ENCODE measurements at regions not wholly inside any gene's neighbourhood (a gene's known extent, or its start where the extent isn't known, plus 50 kb on each side); places are given as distances from the start of the nearest gene placed in this dataset.

GRCh38 chr10:4215963-4216575 lies 431.1 kb upstream of the KLF6 start:
- DNase-seq, result no peak

- no peak for DNase-seq
Observed at GRCh38 chr10:4215485-4215884, 430.5 kb upstream of the KLF6 start.

GRCh38 chr10:4214908-4215307 lies 429.9 kb upstream of the KLF6 start:
- no peak for DNase-seq

GRCh38 chr10:4213441-4213840 lies 428.4 kb upstream of the KLF6 start:
- DNase-seq, result no peak

- no peak for DNase-seq
Observed at GRCh38 chr10:4212111-4212630, 427.2 kb upstream of the KLF6 start.

- DNase-seq, result no peak
Observed at GRCh38 chr10:4208499-4208898, 423.5 kb upstream of the KLF6 start.

GRCh38 chr10:4205113-4205512 lies 420.1 kb upstream of the KLF6 start:
- DNase-seq, result no peak

GRCh38 chr10:4202938-4203337 lies 417.9 kb upstream of the KLF6 start:
- no peak for DNase-seq

GRCh38 chr10:4201866-4202825 lies 417.1 kb upstream of the KLF6 start:
- DNase-seq, result no peak

GRCh38 chr10:4199196-4199595 lies 414.2 kb upstream of the KLF6 start:
- DNase-seq, result no peak

GRCh38 chr10:4198216-4198615 lies 413.2 kb upstream of the KLF6 start:
- no peak for DNase-seq

GRCh38 chr10:4197676-4198075 lies 412.7 kb upstream of the KLF6 start:
- DNase-seq, result no peak

- DNase-seq, result no peak
Observed at GRCh38 chr10:4196771-4197390, 411.9 kb upstream of the KLF6 start.

- DNase-seq, result no peak
Observed at GRCh38 chr10:4196183-4196582, 411.2 kb upstream of the KLF6 start.

GRCh38 chr10:4195213-4195612 lies 410.2 kb upstream of the KLF6 start:
- no peak for DNase-seq

- no peak for DNase-seq
Observed at GRCh38 chr10:4194231-4194630, 409.2 kb upstream of the KLF6 start.

- DNase-seq, result no peak
Observed at GRCh38 chr10:4191894-4192293, 406.9 kb upstream of the KLF6 start.

- no peak for DNase-seq
Observed at GRCh38 chr10:4191354-4191753, 406.3 kb upstream of the KLF6 start.

GRCh38 chr10:4190876-4191275 lies 405.9 kb upstream of the KLF6 start:
- no peak for DNase-seq

GRCh38 chr10:4189281-4189680 lies 404.3 kb upstream of the KLF6 start:
- DNase-seq, result no peak

- DNase-seq, result no peak
Observed at GRCh38 chr10:4188406-4188805, 403.4 kb upstream of the KLF6 start.

- DNase-seq, result no peak
Observed at GRCh38 chr10:4186849-4187540, 402.0 kb upstream of the KLF6 start.

- no peak for DNase-seq
Observed at GRCh38 chr10:4183761-4184261, 398.8 kb upstream of the KLF6 start.
